Ovary (tissue), 3 donors: ENCODE measurements at regions not wholly inside any gene's neighbourhood (a gene's known extent, or its start where the extent isn't known, plus 50 kb on each side); places are given as distances from the start of the nearest gene placed in this dataset.

Experiments
- CTCF ChIP-seq, 3 donors: fragments of 450-650 bp in 2 of 3; fragments of 200-600 bp in 1 of 3; IDR thresholded peaks; one replicate each; pipeline versions ENCODE4 v1.5.1 to v1.8.0; 2016 to 2022; ENCODE audit warnings: antibody characterized with exemption in 3 of 3, mild to moderate bottlenecking in 1 of 3
- EP300 ChIP-seq: sonication (generic); formaldehyde crosslinking; IDR thresholded peaks from one replicate; pipeline ENCODE4 v1.6.1; 2017; ENCODE audit warnings: antibody characterized with exemption
- POLR2A ChIP-seq: fragments of 450-650 bp; IDR thresholded peaks from one replicate; pipeline ENCODE4 v1.6.1; 2017; ENCODE audit warnings: antibody characterized with exemption, mild to moderate bottlenecking, moderate library complexity
- donor health status: DM: no; HTN: no; CAD: no.

DNA sequence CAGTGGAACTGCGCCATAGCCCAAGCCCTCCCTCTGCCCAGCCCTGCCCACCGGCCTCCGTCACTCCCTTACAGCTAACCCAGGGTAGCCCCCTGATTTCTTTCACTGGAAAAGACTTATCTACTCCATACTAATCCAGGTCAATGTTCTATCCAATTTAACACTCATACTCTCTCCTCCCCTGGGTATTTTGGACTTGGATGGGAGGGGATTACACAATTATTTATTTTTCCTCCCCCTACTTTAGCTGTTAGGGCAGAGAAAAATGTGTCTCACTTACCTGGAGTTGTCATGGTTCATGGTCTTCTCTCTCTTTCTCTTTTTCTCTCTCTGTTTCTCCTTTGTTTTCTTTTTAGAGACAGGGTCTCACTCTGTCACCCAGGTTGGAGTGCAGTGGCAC is 100.6 kb upstream of the ST8SIA3 start:
- TF ChIP-seq POLR2A: no peak
- no peak for TF ChIP-seq CTCF (IDR thresholded peaks at IDR 0.05)
- no peak for TF ChIP-seq EP300
